Thyroid gland (tissue), 4 donors: ENCODE measurements at regions not wholly inside any gene's neighbourhood (a gene's known extent, or its start where the extent isn't known, plus 50 kb on each side); places are given as distances from the start of the nearest gene placed in this dataset.

Source experiments
- CTCF ChIP-seq, 6 experiments: fragments of 200-600 bp in 3 of 6; fragments of 450-650 bp in 3 of 6; sonication (generic) in 3 of 6; IDR thresholded peaks; one replicate each; pipeline ENCODE4 v1.5.1; 2016 to 2019; ENCODE audit warnings: antibody characterized with exemption in 6 of 6, mild to moderate bottlenecking in 2 of 6, inconsistent platforms in 1 of 6, moderate library complexity in 1 of 6
- POLR2A ChIP-seq, 2 donors: fragments of 450-650 bp; IDR thresholded peaks; one replicate each; pipeline ENCODE4 v1.6.1; 2017; ENCODE audit warnings: antibody characterized with exemption in 2 of 2, mild to moderate bottlenecking in 2 of 2, moderate library complexity in 1 of 2

- TF ChIP-seq CTCF (IDR thresholded peaks at IDR 0.05) = no peak
- no peak for TF ChIP-seq POLR2A (IDR thresholded peaks at IDR 0.05)
These were observed 496.3 kb upstream of the GRIA1 start for GRCh38 chr5:152994033-152994680.
